ENCODE measurements at regions not wholly inside any gene's neighbourhood (a gene's known extent, or its start where the extent isn't known, plus 50 kb on each side); places are given as distances from the start of the nearest gene placed in this dataset.
A peak's percentile ranks its signal among the peaks of the same experiment; 100 is the strongest.

- no TSS peak for BruUV-seq (replicated peaks)
- CTCF ChIA-PET: no interaction called here
- H3K79me2 ChIP-seq (ENCODE audit: low read depth): no peaks in the 10 kb centered on the region
- DNase-seq: no peak
- H3K27me3 ChIP-seq (ENCODE audit: insufficient read depth, low read depth): no peaks in the 10 kb centered on the region
- no peaks in the 10 kb centered on the region for H4K20me1 ChIP-seq (ENCODE audit: insufficient read depth)
- no peak overlapping the region for H3K4me3 ChIP-seq
- peaks cover 14% of the 10 kb centered on the region for H3K4me1 ChIP-seq (replicated peaks; ENCODE audit: insufficient read depth)
- H2AFZ ChIP-seq: no peak overlapping the region
- POLR2A ChIA-PET (ENCODE audit: unreplicated experiment): no interaction called here
- no peak overlapping the region for H3K4me2 ChIP-seq
- H3K36me3 ChIP-seq (ENCODE audit: low read depth): no peaks in the 10 kb centered on the region
- intact Hi-C loops (cut with micrococcal nuclease; ENCODE audit: unreplicated experiment): no loop called here
- TF ChIP-seq EZH2 (IDR thresholded peaks at IDR 0.05; ENCODE audit: low read depth) (no peak), CTCF (conservative IDR thresholded peaks at IDR 0.05) (no peak)
- no peaks in the 10 kb centered on the region for H3K9me2 ChIP-seq (ENCODE audit: insufficient read depth)
- no peaks in the 10 kb centered on the region; the same call in 1 of the 2 replicates for H3K9me3 ChIP-seq (ENCODE audit: insufficient read depth, low read depth)
- H3F3A ChIP-seq (ENCODE audit: insufficient read depth, low read depth): peaks cover 9% of the 10 kb centered on the region; the same call in 1 of the 2 replicates
- H3K27ac ChIP-seq: no peak overlapping the region
Measured at GRCh38 chr7:12157517-12157916, 53.6 kb upstream of the TMEM106B start.

- Histone ChIP-seq H3K27ac (no peak overlapping the region), H3K9me3 (ENCODE audit: insufficient read depth, low read depth) (no peaks in the 10 kb centered on the region; the same call in 1 of the 2 replicates), H3K4me3 (no peak overlapping the region), H3K27me3 (ENCODE audit: insufficient read depth, low read depth) (no peaks in the 10 kb centered on the region), H3K4me2 (no peak overlapping the region), H2AFZ (no peak overlapping the region), H3K9me2 (ENCODE audit: insufficient read depth) (no peaks in the 10 kb centered on the region), H3K79me2 (ENCODE audit: low read depth) (no peaks in the 10 kb centered on the region), H3F3A (ENCODE audit: insufficient read depth, low read depth) (peaks cover 19% of the 10 kb centered on the region), H4K20me1 (ENCODE audit: insufficient read depth) (no peaks in the 10 kb centered on the region), H3K36me3 (ENCODE audit: low read depth) (no peaks in the 10 kb centered on the region), H3K4me1 (replicated peaks; ENCODE audit: insufficient read depth) (peaks cover 24% of the 10 kb centered on the region)
- intact Hi-C loops (cut with micrococcal nuclease; ENCODE audit: unreplicated experiment): no loop called here
- ChIA-PET POLR2A (ENCODE audit: unreplicated experiment) (no interaction called here), CTCF (no interaction called here)
- DNase-seq: peak in 1 of 2 experiments; percentile 35
- BruUV-seq (replicated peaks): no TSS peak
- TF ChIP-seq CTCF (conservative IDR thresholded peaks at IDR 0.05) (no peak), EZH2 (IDR thresholded peaks at IDR 0.05; ENCODE audit: low read depth) (no peak)
Measured at GRCh38 chr7:12158334-12159060, 52.6 kb upstream of the TMEM106B start.

GRCh38 chr7:12161146-12161545 lies 49.9 kb upstream of the TMEM106B start:
- H3K27me3 ChIP-seq (ENCODE audit: insufficient read depth, low read depth): no peaks in the 10 kb centered on the region
- TF ChIP-seq CTCF (conservative IDR thresholded peaks at IDR 0.05) (no peak), EZH2 (IDR thresholded peaks at IDR 0.05; ENCODE audit: low read depth) (no peak)
- no peak overlapping the region for H3K4me3 ChIP-seq
- no peak for DNase-seq
- BruUV-seq (replicated peaks): no TSS peak
- ChIA-PET CTCF (no interaction called here), POLR2A (ENCODE audit: unreplicated experiment) (no interaction called here)
- no peaks in the 10 kb centered on the region for H3K79me2 ChIP-seq (ENCODE audit: low read depth)
- no peaks in the 10 kb centered on the region for H3K9me2 ChIP-seq (ENCODE audit: insufficient read depth)
- H3K4me1 ChIP-seq (replicated peaks; ENCODE audit: insufficient read depth): peaks cover 29% of the 10 kb centered on the region
- peaks cover 20% of the 10 kb centered on the region for H3F3A ChIP-seq (ENCODE audit: insufficient read depth, low read depth)
- intact Hi-C loops (cut with micrococcal nuclease; ENCODE audit: unreplicated experiment): no loop called here
- no peak overlapping the region for H3K4me2 ChIP-seq
- no peak overlapping the region for H3K27ac ChIP-seq
- H3K9me3 ChIP-seq (ENCODE audit: insufficient read depth, low read depth): peaks cover 11% of the 10 kb centered on the region
- H2AFZ ChIP-seq: no peak overlapping the region
- H3K36me3 ChIP-seq (ENCODE audit: low read depth): no peaks in the 10 kb centered on the region
- H4K20me1 ChIP-seq (ENCODE audit: insufficient read depth): no peaks in the 10 kb centered on the region

Data from PC-9 (cell line).